Peyer's patch (tissue), 4 donors: ENCODE measurements at regions not wholly inside any gene's neighbourhood (a gene's known extent, or its start where the extent isn't known, plus 50 kb on each side); places are given as distances from the start of the nearest gene placed in this dataset.

Experiments
- CTCF ChIP-seq, 6 experiments: fragments of 450-650 bp in 4 of 6; fragments of 200-600 bp in 2 of 6; sonication (generic) in 1 of 6; IDR thresholded peaks; one replicate each; pipeline ENCODE4 v1.5.1; 2017 to 2019; ENCODE audit warnings: antibody characterized with exemption in 6 of 6, mild to moderate bottlenecking in 3 of 6, moderate library complexity in 1 of 6
- POLR2A ChIP-seq, 2 donors: fragments of 450-650 bp; IDR thresholded peaks; one replicate each; pipeline ENCODE4 v1.5.1; 2017; ENCODE audit warnings: antibody characterized with exemption in 2 of 2, mild to moderate bottlenecking in 2 of 2, moderate library complexity in 2 of 2

- TF ChIP-seq CTCF (IDR thresholded peaks at IDR 0.05) = no peak
- TF ChIP-seq POLR2A (IDR thresholded peaks at IDR 0.05) = no peak
Observed at GRCh38 chr6:167541544-167541943, 216.7 kb downstream of the TTLL2 start.
